Type B pancreatic cell (in vitro differentiated cells): ENCODE measurements at regions not wholly inside any gene's neighbourhood (a gene's known extent, or its start where the extent isn't known, plus 50 kb on each side); places are given as distances from the start of the nearest gene placed in this dataset.

Experiments used
- DNase-seq: peaks from one replicate; pipeline ENCODE4 v3.0.0; 2021; ENCODE audit warnings: mixed read lengths; ENCODE audit not compliant: unreplicated experiment; ENCODE audit errors: extremely low spot score
- H3K27ac Mint-ChIP-seq: 2 replicates; pipeline ENCODE4 v1.8.0; 2021; ENCODE audit warnings: mild to moderate bottlenecking, mixed read lengths
- H3K27me3 Mint-ChIP-seq: 2 replicates; pipeline ENCODE4 v1.8.0; 2021; ENCODE audit warnings: mixed read lengths
- H3K36me3 Mint-ChIP-seq: 2 replicates; pipeline ENCODE4 v1.8.0; 2021; ENCODE audit warnings: mixed read lengths
- H3K4me1 Mint-ChIP-seq: one replicate; pipeline ENCODE4 v1.8.0; 2021; ENCODE audit warnings: mixed read lengths; ENCODE audit not compliant: unreplicated experiment
- H3K4me3 Mint-ChIP-seq: 2 replicates; pipeline ENCODE4 v1.8.0; 2021; ENCODE audit warnings: mild to moderate bottlenecking, mixed read lengths
- H3K9me3 Mint-ChIP-seq: 2 replicates; pipeline ENCODE4 v1.8.0; 2021; ENCODE audit warnings: mixed read lengths
- TF ChIP-seq, protein P1 (sequence below): fragments of 200-600 bp; sonication (generic); conservative IDR thresholded peaks from 2 replicates; pipeline ENCODE4 v1.5.0; 2021; ENCODE audit warnings: antibody characterized with exemption, mild to moderate bottlenecking

GRCh38 chr18:77552945-77553344 lies 303.3 kb downstream of the GALR1 start:
- DNase-seq, result no peak
- no peaks in the 10 kb centered on the region for H3K4me1 Mint-ChIP-seq
- H3K27ac Mint-ChIP-seq, result no peak overlapping the region
- TF ChIP-seq, protein P1, sequence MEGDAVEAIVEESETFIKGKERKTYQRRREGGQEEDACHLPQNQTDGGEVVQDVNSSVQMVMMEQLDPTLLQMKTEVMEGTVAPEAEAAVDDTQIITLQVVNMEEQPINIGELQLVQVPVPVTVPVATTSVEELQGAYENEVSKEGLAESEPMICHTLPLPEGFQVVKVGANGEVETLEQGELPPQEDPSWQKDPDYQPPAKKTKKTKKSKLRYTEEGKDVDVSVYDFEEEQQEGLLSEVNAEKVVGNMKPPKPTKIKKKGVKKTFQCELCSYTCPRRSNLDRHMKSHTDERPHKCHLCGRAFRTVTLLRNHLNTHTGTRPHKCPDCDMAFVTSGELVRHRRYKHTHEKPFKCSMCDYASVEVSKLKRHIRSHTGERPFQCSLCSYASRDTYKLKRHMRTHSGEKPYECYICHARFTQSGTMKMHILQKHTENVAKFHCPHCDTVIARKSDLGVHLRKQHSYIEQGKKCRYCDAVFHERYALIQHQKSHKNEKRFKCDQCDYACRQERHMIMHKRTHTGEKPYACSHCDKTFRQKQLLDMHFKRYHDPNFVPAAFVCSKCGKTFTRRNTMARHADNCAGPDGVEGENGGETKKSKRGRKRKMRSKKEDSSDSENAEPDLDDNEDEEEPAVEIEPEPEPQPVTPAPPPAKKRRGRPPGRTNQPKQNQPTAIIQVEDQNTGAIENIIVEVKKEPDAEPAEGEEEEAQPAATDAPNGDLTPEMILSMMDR, result no peak
- no peaks in the 10 kb centered on the region for H3K9me3 Mint-ChIP-seq
- no peak overlapping the region for H3K4me3 Mint-ChIP-seq
- no peaks in the 10 kb centered on the region for H3K36me3 Mint-ChIP-seq
- H3K27me3 Mint-ChIP-seq, result no peaks in the 10 kb centered on the region

- H3K27me3 Mint-ChIP-seq, result no peaks in the 10 kb centered on the region
- no peak overlapping the region for H3K4me3 Mint-ChIP-seq
- no peak overlapping the region for H3K27ac Mint-ChIP-seq
- no peak for DNase-seq
- no peaks in the 10 kb centered on the region for H3K36me3 Mint-ChIP-seq
- H3K4me1 Mint-ChIP-seq, result no peaks in the 10 kb centered on the region
- H3K9me3 Mint-ChIP-seq, result no peaks in the 10 kb centered on the region
- TF ChIP-seq, protein P1, result no peak
Observed at GRCh38 chr18:77554061-77554460, 304.4 kb downstream of the GALR1 start.

DNA sequence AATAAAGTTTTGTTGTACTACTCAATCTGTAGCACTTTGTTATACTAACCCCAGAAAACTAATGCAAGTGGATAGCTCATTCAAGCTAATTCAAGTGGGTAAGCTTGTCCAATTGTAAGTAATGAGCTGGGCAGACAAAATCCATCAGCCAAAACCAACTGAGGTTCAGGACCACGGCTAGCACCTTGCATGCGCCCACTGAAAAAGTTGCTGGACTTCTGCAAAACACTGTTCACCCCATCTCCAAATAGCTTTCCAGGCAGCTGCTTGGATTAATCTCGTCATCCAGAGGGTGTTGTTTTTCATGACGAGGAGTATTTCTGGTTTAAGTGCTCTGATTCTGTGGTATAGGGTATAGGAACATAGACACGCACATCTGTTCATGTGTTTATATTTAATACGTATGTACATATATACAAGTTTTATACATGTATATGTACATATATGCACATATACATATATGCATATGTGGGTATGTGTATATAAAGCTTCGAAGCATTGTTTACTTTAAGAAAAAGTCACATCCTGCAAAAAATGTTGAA lies 307.5 kb downstream of the GALR1 start:
- TF ChIP-seq, protein P1, result no peak
- no peak overlapping the region for H3K4me3 Mint-ChIP-seq
- H3K4me1 Mint-ChIP-seq, result no peaks in the 10 kb centered on the region

DNA sequence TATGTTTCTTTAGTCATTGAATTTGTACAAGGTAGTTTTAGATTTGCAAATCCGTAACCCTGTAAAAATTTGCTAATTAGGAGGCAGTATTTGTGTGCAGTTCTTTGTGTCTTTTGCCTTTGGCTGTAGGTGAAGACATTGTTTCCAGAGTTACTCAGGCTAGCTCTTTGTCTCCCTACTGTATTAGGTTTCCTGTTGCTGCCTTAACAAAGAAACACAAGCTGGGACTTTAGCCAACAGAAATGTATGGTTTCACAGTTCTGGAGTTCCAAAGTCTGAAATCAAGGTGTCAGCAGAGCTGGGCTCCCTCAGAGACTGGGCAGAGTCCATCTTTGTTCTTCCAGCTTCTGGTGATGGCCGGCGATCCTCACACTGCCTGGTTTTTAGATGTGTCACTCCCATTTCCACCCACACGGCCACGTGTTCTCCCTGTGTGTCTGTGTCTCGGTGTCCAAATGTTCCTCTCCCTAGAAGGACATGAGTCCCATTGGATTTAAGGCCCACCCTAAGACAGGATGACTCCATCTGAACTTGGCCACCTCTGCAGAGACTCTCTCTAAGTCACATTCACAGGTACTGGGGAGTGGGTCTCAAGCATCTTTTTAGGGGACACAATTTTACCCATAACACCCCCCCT lies 309.7 kb downstream of the GALR1 start:
- H3K9me3 Mint-ChIP-seq, result no peaks in the 10 kb centered on the region
- H3K27me3 Mint-ChIP-seq, result no peaks in the 10 kb centered on the region
- TF ChIP-seq, protein P1, result no peak

More for the DNA sequence above, 307.5 kb downstream of the GALR1 start:
- Mint-ChIP-seq H3K27me3 (no peaks in the 10 kb centered on the region), H3K9me3 (no peaks in the 10 kb centered on the region), H3K27ac (no peak overlapping the region), H3K36me3 (no peaks in the 10 kb centered on the region)
- DNase-seq, result no peak

DNA sequence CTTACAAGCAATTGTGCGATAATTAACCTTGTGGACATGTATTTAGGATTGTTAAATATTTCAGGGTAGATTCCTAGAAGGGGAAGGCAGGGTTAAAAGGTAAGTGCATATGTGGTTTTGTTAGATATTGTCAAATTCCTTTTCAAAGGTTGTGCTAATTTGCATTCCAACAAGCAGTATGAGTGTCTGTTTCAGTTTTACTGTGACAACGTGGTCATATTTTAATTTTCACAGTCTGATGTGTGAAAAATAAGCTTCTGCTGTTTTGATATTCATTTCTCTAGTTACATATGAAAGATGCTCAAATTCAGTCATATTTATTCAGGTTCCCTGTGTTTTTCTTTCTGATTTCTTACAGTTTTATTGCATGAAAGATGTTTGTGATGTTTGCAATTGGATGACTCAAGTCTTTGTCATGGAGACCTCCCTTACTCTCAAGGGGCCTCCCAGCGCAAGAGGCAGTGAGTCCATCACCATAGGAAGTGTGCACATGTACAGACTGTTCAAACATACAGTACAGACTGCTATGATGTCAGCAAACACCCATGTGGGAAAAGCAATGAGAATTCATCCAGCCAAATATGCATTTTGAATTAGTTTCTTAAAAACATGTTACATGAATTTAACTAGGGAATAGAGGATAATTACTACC lies 310.8 kb downstream of the GALR1 start:
- Mint-ChIP-seq H3K4me1 (no peaks in the 10 kb centered on the region), H3K9me3 (no peaks in the 10 kb centered on the region), H3K36me3 (no peaks in the 10 kb centered on the region), H3K27ac (no peak overlapping the region), H3K4me3 (no peak overlapping the region), H3K27me3 (no peaks in the 10 kb centered on the region)
- no peak for DNase-seq
- TF ChIP-seq, protein P1, result no peak

More for the DNA sequence above, 309.7 kb downstream of the GALR1 start:
- Mint-ChIP-seq H3K4me3 (no peak overlapping the region), H3K36me3 (no peaks in the 10 kb centered on the region), H3K4me1 (no peaks in the 10 kb centered on the region), H3K27ac (no peak overlapping the region)
- DNase-seq, result no peak
